Left lobe of liver (tissue), 2 donors: ENCODE measurements at regions not wholly inside any gene's neighbourhood (a gene's known extent, or its start where the extent isn't known, plus 50 kb on each side); places are given as distances from the start of the nearest gene placed in this dataset.
"Not testable (repeated sequence)": the region's sequence is repeated elsewhere in the genome, so short reads cannot be mapped to it uniquely, and the experiment has no call there.

Experiments
- ATAC-seq: fragments of 200-7000 bp; cut with Tn5 transposase; one replicate; pipeline ENCODE4 v1.9.1; 2020; ENCODE audit warnings: mild to moderate bottlenecking, moderate library complexity
- DNase-seq: peaks from one replicate; pipeline ENCODE4 v3.0.0-alpha.2; 2020; ENCODE audit warnings: low spot score
- donor health status: DM: no; HTN: no; CAD: no; lungs with moderate emphysema.
- donor health status: DM: no; HTN: yes; CAD: no.

DNA sequence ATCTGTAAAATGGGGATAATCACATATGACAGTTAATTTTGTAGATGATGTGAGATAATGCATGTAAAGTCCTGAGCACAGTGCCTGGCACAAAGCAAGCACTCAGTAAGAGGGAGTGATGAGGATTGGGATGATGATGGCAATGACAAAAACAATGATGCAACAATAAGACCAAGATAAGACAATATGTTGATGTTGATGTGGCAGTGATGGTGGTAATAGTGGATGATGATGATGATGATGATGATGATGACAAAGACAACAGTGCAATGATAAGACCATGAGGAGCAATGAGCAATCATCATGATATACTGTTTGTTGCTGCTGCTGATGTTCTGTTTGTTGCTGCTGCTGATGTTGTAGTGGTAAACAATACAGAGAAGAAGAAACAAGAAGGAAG is 344.1 kb downstream of the NPIPA8 start:
- DNase-seq (no peak), ATAC-seq (no peak)

DNA sequence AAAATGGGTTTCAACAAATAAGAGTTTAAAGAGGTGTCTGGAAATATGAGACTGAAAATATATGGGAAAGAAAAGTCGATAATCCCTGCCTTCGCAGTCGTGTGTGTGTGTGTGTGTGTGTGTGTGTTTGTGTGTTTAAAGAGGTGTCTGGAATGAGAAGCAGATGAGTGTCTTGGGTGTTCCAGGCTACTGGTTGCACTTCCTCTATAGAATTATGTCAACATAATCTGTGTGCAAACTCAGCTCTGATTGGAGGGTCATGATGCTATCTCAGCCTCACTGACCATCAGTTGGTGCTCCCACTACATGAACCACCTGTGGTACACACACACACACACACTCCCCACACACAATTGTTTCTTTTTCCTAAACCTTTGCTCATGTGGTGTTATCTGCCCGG is 347.3 kb downstream of the NPIPA8 start:
- DNase-seq (no peak), ATAC-seq (no peak)

DNA sequence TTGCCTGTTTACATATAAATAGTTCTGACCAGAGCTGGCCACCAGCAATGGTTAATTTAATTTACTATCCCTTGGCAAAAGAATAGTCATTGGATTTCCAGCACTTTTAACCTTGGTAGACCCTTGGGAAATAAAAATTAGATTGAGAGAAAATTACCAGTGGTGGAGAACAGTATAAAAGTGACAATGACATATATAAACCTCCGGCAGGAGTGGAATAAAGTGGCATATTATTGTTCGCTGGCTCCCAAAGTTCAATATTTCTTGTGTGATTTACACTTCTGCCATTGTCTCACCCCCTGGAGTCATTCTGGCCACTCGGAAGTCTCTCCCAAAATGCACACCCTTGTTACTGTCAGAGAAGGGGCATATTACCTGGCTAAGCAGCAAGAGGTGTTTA is 347.7 kb downstream of the NPIPA8 start:
- DNase-seq (no peak), ATAC-seq (no peak)

DNA sequence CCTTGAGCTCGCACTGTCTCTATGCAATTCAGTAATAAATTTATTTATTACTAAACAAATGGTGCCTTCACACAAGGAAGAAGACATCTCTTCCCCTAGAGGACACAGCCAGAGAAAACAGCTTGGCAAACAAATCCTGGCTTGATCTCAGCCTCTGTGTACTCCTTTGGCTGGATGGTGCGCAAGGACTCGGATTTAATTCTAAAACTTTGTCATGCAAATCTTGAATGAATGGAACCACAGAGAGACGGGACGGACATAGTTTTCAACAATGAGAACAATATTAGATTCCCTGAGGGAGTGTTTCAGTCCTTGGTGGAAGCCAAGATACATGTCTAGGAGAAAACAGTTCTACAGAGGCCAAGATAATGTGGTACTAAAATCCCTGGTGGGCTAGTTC is 349.5 kb downstream of the NPIPA8 start:
- ATAC-seq = no peak
- DNase-seq = no peak

DNA sequence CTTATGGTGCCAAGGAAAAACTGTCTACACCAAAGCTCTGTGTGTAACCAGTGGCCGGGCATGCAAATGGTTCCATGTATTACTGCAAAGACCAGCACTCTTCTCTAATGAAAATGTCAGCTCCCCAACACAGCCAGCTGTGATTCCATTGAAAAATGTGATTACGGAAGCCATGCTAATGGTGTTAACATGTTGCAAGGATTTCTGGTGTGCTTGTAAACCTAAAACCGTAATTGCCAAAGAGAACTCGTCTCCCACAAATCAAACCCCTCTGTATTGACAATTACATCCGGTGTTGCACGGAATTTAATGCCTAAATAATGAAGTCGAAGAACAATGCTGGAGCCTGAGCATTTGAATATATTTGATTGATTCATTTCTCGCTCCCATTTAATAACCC is 351.7 kb downstream of the NPIPA8 start:
- no peak for ATAC-seq
- DNase-seq = no peak

DNA sequence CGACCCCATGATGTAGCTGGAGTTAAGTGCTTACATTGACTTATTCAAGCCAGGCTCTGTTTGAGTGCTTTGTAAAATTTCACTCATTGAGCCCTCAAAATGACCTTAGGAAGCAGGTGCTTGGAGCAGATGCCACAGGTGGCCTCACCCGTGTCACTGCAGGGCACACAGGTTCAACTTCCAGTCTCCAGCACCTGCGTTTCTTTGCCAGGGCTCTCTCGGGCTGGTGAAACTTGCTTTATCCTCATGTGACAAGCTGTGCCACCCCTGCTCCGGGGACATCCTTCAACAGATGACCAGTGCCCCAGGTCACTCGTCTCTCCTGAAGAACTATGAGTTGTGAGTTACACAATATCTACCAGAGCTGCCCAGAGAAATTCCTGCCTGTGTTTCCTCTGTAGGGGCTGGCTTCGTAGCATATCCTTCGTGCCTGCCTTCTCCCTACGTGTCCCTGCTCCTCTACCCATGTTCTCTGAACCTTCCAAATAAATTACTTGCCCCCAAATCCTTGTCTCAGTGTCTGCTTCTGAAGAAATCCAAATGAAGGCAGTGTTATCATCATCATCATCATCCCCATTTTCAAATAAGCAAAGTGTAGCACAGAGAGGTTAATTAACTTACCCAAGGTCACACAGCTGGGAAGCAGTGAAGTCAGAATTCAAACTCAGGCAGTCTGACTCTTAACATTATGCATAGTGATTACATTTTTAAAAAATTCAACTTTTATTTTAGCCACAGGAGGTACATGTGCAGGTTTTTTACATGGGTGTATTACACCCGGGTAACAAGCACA is 352.5 kb downstream of the NPIPA8 start:
- DNase-seq = no peak
- ATAC-seq = peak; percentile 26

DNA sequence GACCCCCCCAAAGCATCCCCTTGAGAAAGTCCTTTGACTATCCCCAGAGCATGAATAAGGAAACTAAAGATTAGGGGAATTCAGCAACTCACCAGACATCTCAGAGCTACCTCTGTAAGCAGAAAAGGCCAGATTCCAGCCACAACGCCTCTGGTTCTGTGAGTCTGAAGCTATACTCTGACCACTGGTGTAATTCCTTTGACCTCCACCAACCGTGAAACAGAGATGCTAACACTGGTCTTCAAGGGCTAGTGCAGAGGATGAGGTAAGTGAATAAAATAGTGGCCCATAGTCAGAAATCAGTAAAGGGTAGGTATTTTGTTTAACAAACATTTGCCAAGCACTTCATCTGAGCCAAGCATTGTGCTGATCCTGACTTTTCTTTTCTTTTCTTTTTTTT is 353.4 kb downstream of the NPIPA8 start:
- ATAC-seq = no peak
- DNase-seq = no peak

DNA sequence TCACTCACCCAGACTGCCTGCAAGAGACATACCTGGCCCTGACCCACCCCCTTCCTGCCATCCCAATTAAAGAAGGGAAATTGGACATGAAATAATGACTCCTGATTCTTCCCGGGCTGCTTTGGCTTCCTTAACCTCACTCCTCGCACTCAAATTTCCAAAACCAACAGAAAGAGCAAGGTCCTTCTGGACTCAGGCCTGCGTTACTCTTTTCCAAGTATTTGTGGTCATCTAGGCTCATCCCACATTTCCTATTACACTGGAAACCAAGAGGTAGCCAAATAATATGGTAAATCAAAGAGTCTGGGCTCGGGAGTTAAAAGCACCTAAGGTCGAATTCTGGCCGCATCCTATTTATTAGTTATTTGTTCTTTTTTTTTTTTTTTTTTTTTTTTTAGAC is 359.3 kb downstream of the NPIPA8 start:
- ATAC-seq (peak; percentile 75), DNase-seq (no peak)

DNA sequence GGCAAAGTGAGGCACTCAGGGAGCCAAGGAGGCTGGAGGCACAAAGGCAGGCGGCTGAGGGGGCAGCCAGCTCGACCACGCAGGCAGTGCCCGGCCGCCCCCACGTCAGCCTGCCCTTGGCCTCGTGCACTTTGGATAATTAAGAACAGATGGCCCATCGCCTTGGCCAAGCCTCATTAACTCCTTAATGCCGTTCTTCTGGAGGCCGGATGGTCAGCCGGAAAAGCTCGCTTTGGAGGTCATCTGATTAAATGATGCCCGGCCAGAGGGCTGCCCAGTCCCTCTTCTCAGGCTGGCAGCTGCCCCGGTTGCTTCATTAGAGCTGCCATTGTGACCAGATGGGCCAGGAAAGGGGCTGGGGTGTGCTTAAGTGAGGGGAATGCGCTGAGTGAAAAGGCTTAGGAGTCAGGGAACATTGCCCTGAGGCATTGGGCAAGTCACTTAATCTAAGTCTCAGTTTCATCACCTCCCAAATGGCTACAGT is 364.0 kb downstream of the NPIPA8 start:
- DNase-seq = no peak
- no peak for ATAC-seq

DNA sequence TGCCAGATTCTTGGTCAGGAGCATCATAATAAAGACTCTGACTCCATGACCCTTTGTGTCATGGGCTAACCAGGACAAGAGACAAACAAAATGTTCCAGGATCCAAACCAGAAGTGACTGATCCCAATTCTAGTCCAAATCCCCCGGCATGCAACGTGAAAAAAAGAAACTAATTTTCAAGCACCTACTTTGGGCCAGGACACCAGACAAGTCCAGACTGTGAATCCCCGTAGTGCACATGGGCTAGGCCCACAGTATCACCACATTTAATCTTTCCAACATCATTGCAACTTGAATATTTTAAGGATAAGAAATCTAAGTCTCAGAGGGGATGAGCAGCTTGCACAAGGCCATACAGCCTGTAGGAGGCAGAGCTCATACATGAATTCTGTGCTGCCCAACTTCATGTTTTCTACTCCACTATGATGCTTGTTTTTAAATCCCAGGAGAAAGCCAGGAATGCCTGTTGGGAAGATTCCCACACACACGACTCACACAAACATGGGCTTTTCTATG is 365.7 kb downstream of the NPIPA8 start:
- DNase-seq (no peak), ATAC-seq (no peak)

DNA sequence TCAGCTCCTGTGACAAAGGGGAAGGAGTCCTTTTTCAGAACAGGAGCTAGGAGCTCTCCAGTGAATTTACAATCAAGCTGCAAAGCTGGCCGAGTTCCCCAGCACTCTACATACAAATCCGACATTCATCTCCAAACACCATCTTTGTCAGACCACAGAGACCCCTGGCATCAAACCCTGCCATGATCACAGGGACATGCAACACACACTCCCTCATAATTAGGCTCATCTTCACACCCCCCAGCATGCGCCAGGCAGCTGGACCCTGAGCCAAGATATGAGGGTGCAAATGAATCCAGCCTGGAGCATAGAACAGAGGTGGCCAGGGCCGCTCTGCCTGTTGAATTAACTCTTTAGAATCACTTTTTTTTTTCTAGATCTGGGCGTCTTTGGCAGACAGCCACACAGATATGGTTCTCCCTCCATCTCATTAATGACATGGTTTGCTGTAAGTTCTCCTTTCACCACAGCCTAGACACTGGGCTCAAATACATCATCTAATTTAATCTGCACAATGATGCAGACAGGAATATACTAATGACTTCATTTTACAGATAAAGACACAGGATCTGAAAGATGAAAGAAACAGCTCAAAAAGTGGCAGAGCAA is 366.3 kb downstream of the NPIPA8 start:
- ATAC-seq = no peak
- DNase-seq = no peak

DNA sequence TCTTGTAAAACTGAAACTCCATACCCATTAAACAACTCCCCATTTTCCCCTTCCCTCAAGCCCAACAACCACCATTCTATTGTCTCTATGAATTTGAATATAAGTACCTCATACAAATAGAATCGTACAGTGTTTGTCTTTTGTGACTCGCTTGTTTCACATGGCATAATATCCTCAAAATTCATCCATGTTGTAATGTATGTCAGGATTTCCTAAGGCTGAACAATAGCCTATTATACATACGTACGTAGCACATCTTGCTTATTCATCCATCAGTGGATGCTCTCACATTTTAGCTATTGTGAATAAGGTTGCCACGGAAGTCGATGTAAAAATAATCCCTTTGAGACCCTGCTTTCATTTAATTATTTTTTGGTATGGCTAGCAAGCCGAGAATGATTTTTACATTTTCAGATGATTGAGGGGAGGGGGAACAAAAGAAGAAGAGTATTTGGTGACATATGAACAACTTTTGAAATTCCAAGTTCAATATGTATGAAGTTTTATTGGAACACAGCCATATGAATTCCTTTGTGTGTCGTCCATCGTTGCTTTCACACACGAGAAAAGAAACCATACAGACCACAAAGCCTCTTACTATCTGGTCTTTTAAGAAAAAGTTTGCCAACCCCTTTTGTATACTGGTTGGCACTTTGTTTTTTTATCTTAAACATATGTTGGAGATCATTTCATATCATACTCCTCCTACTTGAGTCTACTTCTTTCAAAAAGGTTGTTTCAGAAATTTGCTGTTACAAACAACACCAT is 371.2 kb downstream of the NPIPA8 start:
- no peak for ATAC-seq
- DNase-seq = no peak

DNA sequence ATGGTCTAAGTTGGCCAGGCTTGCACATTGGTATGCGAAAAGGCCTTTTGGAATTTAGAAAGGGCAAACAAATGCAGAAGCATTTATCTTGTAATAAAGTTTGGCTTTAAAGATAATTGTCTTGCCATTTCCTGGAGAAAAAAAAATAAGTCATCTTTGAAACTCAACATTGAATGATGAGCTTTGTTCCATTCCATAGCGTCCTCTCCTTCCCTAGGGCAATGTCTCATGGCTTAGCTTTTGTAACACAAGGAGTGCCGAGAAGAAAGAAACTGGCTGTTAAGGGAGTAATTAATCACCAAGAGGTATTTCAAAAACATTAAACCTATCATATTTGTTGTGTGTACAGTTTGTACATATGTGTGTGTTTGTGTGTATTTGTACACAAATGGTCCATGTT is 372.3 kb downstream of the NPIPA8 start:
- ATAC-seq = no peak

DNA sequence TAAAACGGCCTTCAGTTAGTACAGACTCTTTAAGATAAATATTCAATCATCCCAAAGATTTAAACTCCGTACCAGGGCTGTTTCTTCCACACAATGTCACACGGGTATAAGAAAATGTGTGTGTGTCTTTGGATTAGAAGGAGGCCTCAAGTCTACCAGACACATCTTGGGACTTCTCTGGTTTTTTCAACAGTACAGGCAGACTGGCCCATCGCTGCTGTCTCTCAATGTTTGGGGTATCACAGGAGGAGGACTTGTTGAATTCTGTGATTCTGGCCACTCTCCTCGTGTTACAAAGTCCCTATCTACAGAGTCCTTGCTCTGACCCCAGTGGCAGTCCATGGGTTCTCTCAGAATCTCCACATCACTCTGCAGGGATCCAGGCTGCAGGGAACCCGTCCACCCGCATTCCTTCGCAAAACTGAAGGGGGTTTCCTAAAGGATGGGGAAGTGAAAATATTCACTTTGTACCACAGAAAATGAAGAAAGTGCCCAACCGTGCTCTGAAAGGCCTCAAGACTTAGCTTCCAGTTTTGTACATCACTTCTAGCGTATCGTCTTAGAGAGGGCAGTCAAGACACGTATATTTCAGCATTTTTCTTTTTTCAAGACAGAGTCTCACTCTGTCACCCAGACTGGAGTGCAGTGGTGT is 373.2 kb downstream of the NPIPA8 start:
- ATAC-seq (no peak), DNase-seq (no peak)

More for the DNA sequence above, 372.3 kb downstream of the NPIPA8 start:
- no peak for DNase-seq

DNA sequence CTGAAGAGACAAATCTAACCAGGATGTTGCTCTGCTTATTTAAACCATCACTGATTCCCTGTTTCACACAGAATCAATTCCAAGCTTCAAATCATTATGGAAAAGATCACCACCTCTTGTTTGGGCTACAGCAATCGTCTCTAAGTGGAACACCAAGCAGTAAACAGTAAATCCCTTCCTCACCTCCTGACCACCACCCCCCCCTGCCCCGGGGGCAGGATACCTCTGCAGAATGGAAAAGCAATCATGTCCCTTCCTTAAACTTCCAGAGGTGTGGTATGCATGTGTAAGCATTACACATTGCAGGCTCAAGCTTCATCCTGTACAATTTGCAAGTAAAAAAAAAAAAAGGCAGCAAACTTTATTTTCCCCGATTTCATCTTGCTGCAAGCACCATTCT is 373.8 kb downstream of the NPIPA8 start:
- DNase-seq = no peak
- ATAC-seq = no peak

DNA sequence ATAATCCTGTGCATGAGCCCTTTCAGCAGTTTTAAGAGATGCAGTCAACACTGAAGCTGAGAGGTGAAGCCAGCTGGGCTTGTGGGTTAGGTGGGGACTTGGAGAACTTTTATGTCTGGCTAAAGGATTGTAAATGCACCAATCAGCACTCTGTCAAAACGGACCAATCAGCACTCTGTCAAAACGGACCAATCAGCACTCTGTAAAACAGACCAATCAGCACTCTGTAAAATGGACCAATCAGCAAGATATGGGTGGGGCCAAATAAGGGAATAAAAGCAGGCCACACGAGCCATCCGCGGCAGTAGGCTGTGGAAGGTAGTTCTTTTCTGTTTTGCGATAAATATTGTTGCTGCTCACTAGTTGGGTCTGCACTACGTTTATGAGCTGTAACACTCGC is 374.7 kb downstream of the NPIPA8 start:
- DNase-seq, ATAC-seq: not testable (repeated sequence)

DNA sequence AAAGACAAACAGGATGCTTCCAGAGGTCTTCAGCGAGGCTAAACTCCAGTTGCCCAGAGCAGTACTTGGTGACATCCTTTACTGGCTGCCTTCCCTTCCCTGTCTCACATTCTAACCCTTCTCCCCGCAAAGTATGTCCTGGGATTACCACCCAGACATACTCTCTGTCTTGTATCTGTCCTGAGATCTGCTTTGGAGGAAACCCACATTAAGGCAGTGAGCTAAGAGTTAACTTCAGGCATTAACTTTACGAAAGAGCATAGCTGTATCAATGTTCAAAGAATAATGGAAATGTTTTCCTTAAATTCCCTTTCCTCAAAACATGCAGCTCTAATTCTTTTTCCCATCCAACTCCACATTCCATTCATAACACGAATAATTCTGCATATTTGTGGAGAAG is 385.2 kb downstream of the NPIPA8 start:
- no peak for ATAC-seq

DNA sequence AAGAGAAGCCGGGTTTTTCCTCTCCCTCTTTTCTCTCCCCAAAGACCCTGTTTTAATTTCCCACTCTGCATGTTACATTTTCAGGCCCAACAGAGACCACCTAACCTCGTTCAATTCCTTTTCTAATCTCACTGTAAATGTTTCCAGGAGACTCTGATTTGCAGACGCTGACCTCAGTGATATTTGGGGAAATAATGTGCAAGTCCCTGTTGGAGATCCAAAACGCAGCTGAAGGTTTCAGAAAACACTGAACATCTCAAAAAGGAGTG is 386.6 kb downstream of the NPIPA8 start:
- DNase-seq = no peak
- no peak for ATAC-seq

More for the DNA sequence above, 385.2 kb downstream of the NPIPA8 start:
- no peak for DNase-seq

DNA sequence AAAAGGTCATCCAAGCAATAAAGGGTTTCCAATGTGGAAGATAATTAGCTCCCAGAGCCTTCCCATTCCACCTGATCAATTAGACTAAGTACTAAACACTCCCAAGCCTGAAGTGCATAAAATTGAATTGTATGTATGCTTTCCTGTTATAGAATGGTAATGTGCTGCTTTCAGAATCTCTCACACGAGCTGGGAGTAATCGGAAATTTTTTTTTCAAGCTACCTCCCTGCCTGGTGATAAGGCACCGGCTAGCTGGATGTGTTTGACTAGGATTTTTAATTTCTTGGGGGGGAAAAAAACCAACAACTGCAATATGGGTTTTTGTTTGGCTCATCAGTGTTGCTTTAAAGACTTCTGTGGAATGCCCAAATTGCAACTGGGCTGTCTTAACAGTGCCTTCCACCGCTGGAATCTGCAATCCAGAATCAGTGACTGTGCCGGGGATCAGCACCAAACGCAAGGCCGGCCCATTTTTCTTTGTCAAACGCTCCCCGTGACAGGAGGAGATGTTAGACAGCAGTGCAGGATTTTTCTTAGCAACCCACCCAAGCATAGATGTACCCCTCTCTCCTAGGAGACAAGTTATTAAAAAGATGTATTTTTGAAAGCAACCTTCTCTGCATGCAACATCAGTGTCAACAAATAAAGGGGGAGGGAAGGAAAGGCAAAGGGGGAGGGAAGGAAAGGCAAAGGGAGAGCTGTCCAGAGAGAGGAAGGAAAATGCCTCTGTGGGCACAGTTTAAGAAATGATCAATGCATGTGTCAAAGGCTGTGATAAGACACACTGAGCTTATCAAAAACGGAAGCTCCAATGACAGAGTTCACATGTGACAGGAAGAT is 387.2 kb downstream of the NPIPA8 start:
- DNase-seq = no peak
- peak; percentile 36 for ATAC-seq

DNA sequence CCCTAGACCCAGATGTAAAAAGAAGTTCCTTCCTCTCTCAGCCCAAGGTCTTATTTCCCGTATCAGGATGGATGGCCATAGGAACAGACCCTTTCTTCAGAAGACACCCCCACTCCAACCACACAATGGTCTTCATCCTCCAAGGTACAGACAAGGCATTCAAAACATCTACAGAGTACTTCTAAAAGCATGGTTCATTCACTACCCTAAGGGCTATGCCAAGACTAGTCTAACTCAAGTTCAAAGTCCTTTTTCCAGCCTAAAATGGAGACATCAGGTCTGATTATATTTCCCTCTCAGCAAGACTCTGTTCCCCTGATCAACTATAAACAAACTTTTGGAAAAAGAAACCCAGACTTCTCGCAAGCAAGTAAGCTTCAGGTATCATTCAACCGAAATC is 388.9 kb downstream of the NPIPA8 start:
- peak; percentile 51 for ATAC-seq
- no peak for DNase-seq
